ENCODE measurements at regions not wholly inside any gene's neighbourhood (a gene's known extent, or its start where the extent isn't known, plus 50 kb on each side); places are given as distances from the start of the nearest gene placed in this dataset.

GRCh38 chr1:228867108-228867950 lies 132.1 kb downstream of the RHOU start:
- intact Hi-C loops (cut with DNase I, micrococcal nuclease), result no loop called here
- no peaks in the 10 kb centered on the region for H3K36me3 ChIP-seq (ENCODE audit: low read depth)
- DNase-seq (no peak), ATAC-seq (peak; percentile 70)
- no peaks in the 10 kb centered on the region for H3K9me3 ChIP-seq
- no peaks in the 10 kb centered on the region for H3K4me1 ChIP-seq (ENCODE audit: low read depth)
- H3K4me3 ChIP-seq, result no peak overlapping the region
- TF ChIP-seq, protein P1, sequence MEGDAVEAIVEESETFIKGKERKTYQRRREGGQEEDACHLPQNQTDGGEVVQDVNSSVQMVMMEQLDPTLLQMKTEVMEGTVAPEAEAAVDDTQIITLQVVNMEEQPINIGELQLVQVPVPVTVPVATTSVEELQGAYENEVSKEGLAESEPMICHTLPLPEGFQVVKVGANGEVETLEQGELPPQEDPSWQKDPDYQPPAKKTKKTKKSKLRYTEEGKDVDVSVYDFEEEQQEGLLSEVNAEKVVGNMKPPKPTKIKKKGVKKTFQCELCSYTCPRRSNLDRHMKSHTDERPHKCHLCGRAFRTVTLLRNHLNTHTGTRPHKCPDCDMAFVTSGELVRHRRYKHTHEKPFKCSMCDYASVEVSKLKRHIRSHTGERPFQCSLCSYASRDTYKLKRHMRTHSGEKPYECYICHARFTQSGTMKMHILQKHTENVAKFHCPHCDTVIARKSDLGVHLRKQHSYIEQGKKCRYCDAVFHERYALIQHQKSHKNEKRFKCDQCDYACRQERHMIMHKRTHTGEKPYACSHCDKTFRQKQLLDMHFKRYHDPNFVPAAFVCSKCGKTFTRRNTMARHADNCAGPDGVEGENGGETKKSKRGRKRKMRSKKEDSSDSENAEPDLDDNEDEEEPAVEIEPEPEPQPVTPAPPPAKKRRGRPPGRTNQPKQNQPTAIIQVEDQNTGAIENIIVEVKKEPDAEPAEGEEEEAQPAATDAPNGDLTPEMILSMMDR (IDR thresholded peaks at IDR 0.05), result no peak

DNA sequence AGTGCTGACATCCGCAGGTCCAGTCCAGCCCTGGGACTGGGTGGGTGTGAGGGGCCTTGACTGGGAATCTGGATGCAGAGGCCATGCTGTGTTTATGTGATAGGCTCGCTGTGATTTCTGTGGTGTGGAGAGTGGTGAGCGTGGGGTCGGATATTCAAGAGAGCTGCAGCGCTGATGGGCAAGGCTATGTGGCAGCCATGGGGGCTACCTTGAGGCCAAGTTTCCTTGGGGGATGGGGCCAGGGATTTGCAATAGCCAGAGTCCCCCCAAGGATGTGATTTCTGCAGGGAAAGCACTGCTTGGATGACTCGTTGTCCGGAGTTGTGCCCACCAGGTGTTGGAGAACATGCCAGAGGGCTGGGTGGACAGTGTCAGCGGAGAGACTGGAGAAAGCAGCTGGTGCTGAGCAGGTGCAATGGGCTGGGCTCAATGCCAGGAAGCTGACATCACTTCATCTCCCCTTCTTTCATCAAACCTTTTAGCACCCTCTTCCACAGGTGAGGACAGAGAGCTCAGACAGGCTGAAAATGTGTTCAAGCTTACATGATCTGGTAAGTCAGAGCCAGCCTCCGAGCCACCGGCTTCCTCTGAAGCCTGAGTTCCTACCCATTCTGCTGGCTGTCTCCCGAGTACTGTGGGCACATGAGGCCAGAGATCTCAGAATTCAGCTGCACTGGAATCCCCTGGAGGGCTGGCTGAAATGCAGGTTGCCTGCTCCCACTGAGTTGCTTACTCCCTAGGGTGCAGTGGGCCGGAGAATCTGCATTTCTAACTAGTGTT lies 132.9 kb downstream of the RHOU start:
- Histone ChIP-seq H3K4me3 (no peak overlapping the region), H3K9me3 (no peaks in the 10 kb centered on the region), H3K36me3 (ENCODE audit: low read depth) (no peaks in the 10 kb centered on the region), H3K4me1 (ENCODE audit: low read depth) (no peaks in the 10 kb centered on the region)
- DNase-seq (peak in 2 of 3 donors; percentile 31 to 47), ATAC-seq (peak; percentile 32)
- TF ChIP-seq, protein P1 (IDR thresholded peaks at IDR 0.05), result no peak
- intact Hi-C loops (cut with DNase I, micrococcal nuclease), result no loop called here

DNA sequence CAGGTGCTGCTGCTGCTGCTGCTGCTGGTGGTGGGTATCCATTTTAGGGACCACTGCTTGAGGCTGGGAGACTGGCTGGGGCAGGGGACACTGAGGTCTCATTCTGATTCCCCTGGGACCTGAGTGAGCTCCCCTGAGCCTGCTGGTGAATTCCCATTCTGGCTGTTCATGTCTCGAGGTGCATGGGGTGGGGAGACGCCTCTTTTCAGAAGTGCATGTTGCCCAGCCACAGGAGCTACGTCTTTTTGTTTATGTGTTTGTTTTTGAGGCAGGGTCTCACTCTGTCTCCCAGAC lies 133.4 kb downstream of the RHOU start:
- intact Hi-C loops (cut with DNase I, micrococcal nuclease), result no loop called here
- no peak for DNase-seq
- Histone ChIP-seq H3K4me1 (ENCODE audit: low read depth) (no peaks in the 10 kb centered on the region), H3K9me3 (no peaks in the 10 kb centered on the region), H3K4me3 (no peak overlapping the region), H3K36me3 (ENCODE audit: low read depth) (no peaks in the 10 kb centered on the region)
- ATAC-seq, result no peak
- TF ChIP-seq, protein P1 (IDR thresholded peaks at IDR 0.05), result no peak

DNA sequence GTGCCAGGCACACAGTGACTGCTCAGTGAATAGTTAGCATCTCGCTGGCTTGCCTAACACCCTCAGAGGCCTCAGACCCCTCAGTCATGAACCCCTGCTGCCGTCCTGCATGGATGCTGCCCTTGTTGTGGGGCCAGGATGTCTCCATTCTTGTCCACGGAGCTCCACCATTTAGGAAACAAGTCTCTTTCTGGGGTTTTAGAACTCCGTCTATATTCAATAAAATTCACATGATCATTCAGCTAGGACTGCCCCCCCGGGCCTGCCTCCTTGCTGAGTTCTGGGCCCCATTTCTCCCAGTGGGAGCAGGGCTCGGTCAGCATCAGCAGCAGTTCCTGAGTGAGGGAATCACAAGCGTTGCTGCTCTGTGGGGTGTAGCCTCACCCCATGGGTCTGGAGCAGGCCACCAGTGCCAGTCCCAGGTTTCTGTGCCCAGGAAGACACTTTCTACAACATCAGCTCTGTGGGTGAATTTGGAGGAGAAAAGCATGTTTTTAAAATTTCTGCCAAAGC lies 134.1 kb downstream of the RHOU start:
- Histone ChIP-seq H3K4me1 (ENCODE audit: low read depth) (no peaks in the 10 kb centered on the region), H3K36me3 (ENCODE audit: low read depth) (no peaks in the 10 kb centered on the region), H3K4me3 (no peak overlapping the region), H3K9me3 (no peaks in the 10 kb centered on the region)
- TF ChIP-seq, protein P1 (IDR thresholded peaks at IDR 0.05), result no peak
- DNase-seq, result no peak
- intact Hi-C loops (cut with DNase I, micrococcal nuclease), result no loop called here
- no peak for ATAC-seq

DNA sequence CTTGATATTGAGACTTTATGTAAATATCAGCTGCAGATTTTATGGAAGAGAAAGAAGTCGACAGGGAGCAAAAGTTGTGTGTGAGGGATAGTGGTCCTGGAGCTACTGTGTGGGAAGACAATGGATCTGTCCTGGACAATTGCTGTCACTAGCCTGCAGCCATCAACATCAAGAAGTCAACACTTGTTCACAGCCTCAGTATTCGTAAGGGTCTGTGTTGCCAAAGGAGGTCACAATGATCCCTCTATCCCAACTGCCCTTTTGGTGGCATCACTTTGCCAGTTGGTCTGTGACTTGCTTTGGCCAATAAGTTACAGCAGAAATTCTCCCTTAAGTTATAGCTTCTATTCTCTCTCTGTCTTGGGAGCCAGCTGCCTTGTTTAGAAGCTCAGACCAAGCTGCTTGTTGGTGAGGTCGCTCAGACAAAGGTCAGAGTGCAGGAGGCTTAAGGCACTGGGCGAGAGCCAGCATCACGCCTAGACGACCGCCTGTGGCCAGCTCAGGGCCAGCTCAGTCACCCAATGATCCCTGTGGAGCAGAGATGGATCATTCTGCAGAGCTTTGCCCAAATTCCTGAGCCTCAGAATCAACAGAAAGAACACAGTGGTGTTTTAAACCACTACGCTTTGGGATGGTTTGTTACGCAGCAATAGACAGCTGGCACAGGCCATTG lies 134.9 kb downstream of the RHOU start:
- H3K9me3 ChIP-seq, result no peaks in the 10 kb centered on the region
- no peak overlapping the region for H3K4me3 ChIP-seq
- no peaks in the 10 kb centered on the region for H3K4me1 ChIP-seq (ENCODE audit: low read depth)
- intact Hi-C loops (cut with DNase I, micrococcal nuclease), result no loop called here
- no peak for ATAC-seq
- DNase-seq, result no peak
- no peaks in the 10 kb centered on the region for H3K36me3 ChIP-seq (ENCODE audit: low read depth)
- TF ChIP-seq, protein P1 (IDR thresholded peaks at IDR 0.05), result no peak

All from mucosa of descending colon (tissue), 3 donors.